Right lobe of liver (tissue), 6 donors: ENCODE measurements at regions not wholly inside any gene's neighbourhood (a gene's known extent, or its start where the extent isn't known, plus 50 kb on each side); places are given as distances from the start of the nearest gene placed in this dataset.
"Not testable (repeated sequence)": the region's sequence is repeated elsewhere in the genome, so short reads cannot be mapped to it uniquely, and the experiment has no call there.

Source experiments
- ATAC-seq, 4 donors: fragments of 200-7000 bp; cut with Tn5 transposase; one replicate each; pipeline ENCODE4 v1.9.1; 2020; ENCODE audit warnings: mild to moderate bottlenecking in 4 of 4, moderate library complexity in 4 of 4
- DNase-seq, 3 donors: peaks; one replicate each; pipeline ENCODE4 v3.0.0-alpha.2; 2020
- H3K27ac ChIP-seq, 3 donors: fragments of 200-600 bp; one replicate each; pipeline ENCODE4 v1.8.0; 2022
- H3K27me3 ChIP-seq, 2 donors: fragments of 200-600 bp; one replicate each; pipeline ENCODE4 v1.8.0; 2022
- H3K36me3 ChIP-seq, 4 donors: fragments of 200-600 bp; sonication (generic) in 1 of 4; one replicate each; pipeline versions ENCODE4 v1.5.1 to v1.8.0; 2017 to 2022; ENCODE audit warnings: control low read depth in 1 of 4
- H3K4me1 ChIP-seq, 4 donors: fragments of 200-600 bp; sonication (generic) in 1 of 4; one replicate each; pipeline versions ENCODE4 v1.5.1 to v1.8.0; 2017 to 2022; ENCODE audit warnings: control low read depth in 1 of 4
- H3K4me3 ChIP-seq, 3 donors: fragments of 200-600 bp; one replicate each; pipeline ENCODE4 v1.8.0; 2022
- H3K9me3 ChIP-seq, 4 donors: fragments of 200-600 bp; sonication (generic) in 1 of 4; one replicate each; pipeline versions ENCODE4 v1.5.1 to v1.8.0; 2017 to 2022; ENCODE audit warnings: control low read depth in 1 of 4
- CTCF ChIP-seq, 4 donors: fragments of 200-600 bp in 3 of 4; fragments of 450-650 bp in 1 of 4; IDR thresholded peaks; one replicate each; pipeline versions ENCODE4 v1.5.1 to v1.8.0; 2016 to 2022; ENCODE audit warnings: antibody characterized with exemption in 4 of 4, mild to moderate bottlenecking in 2 of 4
- POLR2A ChIP-seq: fragments of 450-650 bp; IDR thresholded peaks from one replicate; pipeline ENCODE4 v1.6.1; 2017; ENCODE audit warnings: antibody characterized with exemption, mild to moderate bottlenecking
- WGBS: methylation state at CpG from one replicate; pipeline ENCODE4 v1.1.6; 2018; ENCODE audit warnings: low coverage, low lambda C conversion rate; ENCODE audit not compliant: insufficient coverage; ENCODE audit errors: missing lambda C conversion rate; 5-methylcytosine and 5-hydroxymethylcytosine counted together
- intact Hi-C, 2 donors: fragments of 100-400 bp; cut with DNase I; formaldehyde crosslinking; loops; one replicate each; pipeline versions ENCODE4 v1.11.2 to v1.14.1; 2022
- donor health status: DM: no; HTN: yes; CAD: no.
- donor health status: DM: no; HTN: no; CAD: no.
- donor health status: DM: no; HTN: no; CAD: no.
- donor health status: DM: no; HTN: yes; CAD: no.
- donor health status: DM: no; HTN: yes; CAD: no.

GRCh38 chr3:10653241-10653640, 147.9 kb upstream of the ATP2B2 start:
- no peak overlapping the region for H3K27ac ChIP-seq
- H3K27me3 ChIP-seq: no peaks in the 10 kb centered on the region
- intact Hi-C loops: no loop called here
- H3K4me1 ChIP-seq: no peaks in the 10 kb centered on the region
- DNase-seq (no peak), ATAC-seq (no peak)
- no peaks in the 10 kb centered on the region for H3K36me3 ChIP-seq
- no peaks in the 10 kb centered on the region for H3K9me3 ChIP-seq
- TF ChIP-seq POLR2A (no peak), CTCF (IDR thresholded peaks at IDR 0.05) (no peak)
- 62% methylated on average over 2 of the region's 4 CpGs for WGBS
- no peak overlapping the region for H3K4me3 ChIP-seq

- ATAC-seq (no peak), DNase-seq (no peak)
- no peaks in the 10 kb centered on the region for H3K9me3 ChIP-seq
- H3K4me3 ChIP-seq: no peak overlapping the region
- H3K27me3 ChIP-seq: no peaks in the 10 kb centered on the region
- intact Hi-C loops: no loop called here
- WGBS: 62% methylated on average over 4 of the region's 8 CpGs
- no peaks in the 10 kb centered on the region for H3K36me3 ChIP-seq
- TF ChIP-seq CTCF (IDR thresholded peaks at IDR 0.05): no peak
- H3K27ac ChIP-seq: no peak overlapping the region
- H3K4me1 ChIP-seq: no peaks in the 10 kb centered on the region
Observed at GRCh38 chr3:10653866-10654611, 148.7 kb upstream of the ATP2B2 start.

- TF ChIP-seq POLR2A: no peak
- TF ChIP-seq CTCF (IDR thresholded peaks at IDR 0.05): no peak
- ATAC-seq (no peak), DNase-seq (no peak)
- Histone ChIP-seq H3K36me3 (no peaks in the 10 kb centered on the region), H3K9me3 (no peaks in the 10 kb centered on the region), H3K4me1 (no peaks in the 10 kb centered on the region), H3K27me3 (no peaks in the 10 kb centered on the region), H3K4me3 (no peak overlapping the region), H3K27ac (no peak overlapping the region)
- 55% methylated on average over 3 of the region's 3 CpGs for WGBS
- intact Hi-C loops: no loop called here
Observed at GRCh38 chr3:10655105-10655504, 149.7 kb upstream of the ATP2B2 start.

GRCh38 chr3:10657339-10657738, 152.0 kb upstream of the ATP2B2 start:
- H3K4me3 ChIP-seq, H3K27me3 ChIP-seq, H3K36me3 ChIP-seq, ATAC-seq, DNase-seq, H3K27ac ChIP-seq, H3K9me3 ChIP-seq, H3K4me1 ChIP-seq, intact Hi-C loops: not testable (repeated sequence)
- 63% methylated on average over 1 of the region's 5 CpGs for WGBS

- H3K9me3 ChIP-seq: no peaks in the 10 kb centered on the region
- ATAC-seq: peak in 2 of 4 donors; percentile 39 to 51
- H3K4me1 ChIP-seq: peaks cover 0 to 18% (median 2%) of the 10 kb centered on the region in 4 donors
- no CpG with 5 or more reads among the region's 1 CpG for WGBS
- TF ChIP-seq CTCF (IDR thresholded peaks at IDR 0.05) (peak in 3 of 4 donors; percentile 8 to 14 (median 8)), POLR2A (no peak)
- H3K4me3 ChIP-seq: no peak overlapping the region
- no peaks in the 10 kb centered on the region for H3K36me3 ChIP-seq
- no peaks in the 10 kb centered on the region for H3K27me3 ChIP-seq
- no peak overlapping the region for H3K27ac ChIP-seq
- intact Hi-C loops: no loop called here
- DNase-seq: no peak
Observed at GRCh38 chr3:10665592-10665991, 150.4 kb upstream of the SLC6A11 start.
